ENCODE measurements at regions not wholly inside any gene's neighbourhood (a gene's known extent, or its start where the extent isn't known, plus 50 kb on each side); places are given as distances from the start of the nearest gene placed in this dataset.
"Not testable (repeated sequence)": the region's sequence is repeated elsewhere in the genome, so short reads cannot be mapped to it uniquely, and the experiment has no call there.

GRCh38 chr5:38141665-38142064 is 116.7 kb upstream of the EGFLAM start:
- Histone ChIP-seq H3K4me3 (no peak overlapping the region), H3K36me3 (replicated peaks in 1 of 2; ENCODE audit: insufficient read depth in 1 of 2, low read depth in 2 of 2) (no peaks in the 10 kb centered on the region), H3K27ac (no peak overlapping the region), H3K9me3 (no peaks in the 10 kb centered on the region), H3K27me3 (no peaks in the 10 kb centered on the region), H3K4me1 (no peaks in the 10 kb centered on the region)
- 88 to 97% methylated on average over 1 of the region's 1 CpG for WGBS, 2 donors
- TF ChIP-seq CTCF (IDR thresholded peaks at IDR 0.05): no peak
- ATAC-seq: no peak
- intact Hi-C loops (cut with DNase I): no loop called here
- DNase-seq: no peak

DNA sequence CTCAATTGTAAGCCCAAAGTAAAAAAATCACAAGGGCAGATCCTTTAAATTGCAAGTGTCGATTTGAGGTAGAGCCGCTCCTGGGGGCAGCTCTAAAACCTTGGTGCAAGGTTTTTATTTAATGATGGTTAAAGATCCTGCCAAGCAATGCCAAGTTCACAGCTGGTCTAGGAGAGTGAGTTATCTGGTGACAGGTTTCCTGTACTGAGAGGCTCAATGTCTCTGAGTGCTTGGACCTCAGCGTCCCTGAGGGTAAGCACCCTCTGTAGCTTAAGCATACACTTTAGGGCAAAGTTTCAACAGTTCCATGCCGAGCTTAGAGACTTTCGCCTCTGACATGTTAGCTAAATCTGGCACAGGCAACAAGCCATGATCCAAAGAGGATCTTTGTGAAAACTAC is 119.8 kb upstream of the EGFLAM start:
- no peaks in the 10 kb centered on the region for H3K9me3 ChIP-seq
- no peaks in the 10 kb centered on the region for H3K27me3 ChIP-seq
- no peaks in the 10 kb centered on the region for H3K36me3 ChIP-seq (replicated peaks in 1 of 2; ENCODE audit: insufficient read depth in 1 of 2, low read depth in 2 of 2)
- H3K4me1 ChIP-seq: no peaks in the 10 kb centered on the region
- TF ChIP-seq POLR2A (IDR thresholded peaks at IDR 0.05): no peak
- TF ChIP-seq CTCF (IDR thresholded peaks at IDR 0.05): no peak
- DNase-seq: no peak
- ATAC-seq: no peak
- no peak overlapping the region for H3K4me3 ChIP-seq
- no peak overlapping the region for H3K27ac ChIP-seq
- 54 to 59% methylated on average over 5 of the region's 5 CpGs for WGBS, 2 donors
- intact Hi-C loops (cut with DNase I): no loop called here

DNA sequence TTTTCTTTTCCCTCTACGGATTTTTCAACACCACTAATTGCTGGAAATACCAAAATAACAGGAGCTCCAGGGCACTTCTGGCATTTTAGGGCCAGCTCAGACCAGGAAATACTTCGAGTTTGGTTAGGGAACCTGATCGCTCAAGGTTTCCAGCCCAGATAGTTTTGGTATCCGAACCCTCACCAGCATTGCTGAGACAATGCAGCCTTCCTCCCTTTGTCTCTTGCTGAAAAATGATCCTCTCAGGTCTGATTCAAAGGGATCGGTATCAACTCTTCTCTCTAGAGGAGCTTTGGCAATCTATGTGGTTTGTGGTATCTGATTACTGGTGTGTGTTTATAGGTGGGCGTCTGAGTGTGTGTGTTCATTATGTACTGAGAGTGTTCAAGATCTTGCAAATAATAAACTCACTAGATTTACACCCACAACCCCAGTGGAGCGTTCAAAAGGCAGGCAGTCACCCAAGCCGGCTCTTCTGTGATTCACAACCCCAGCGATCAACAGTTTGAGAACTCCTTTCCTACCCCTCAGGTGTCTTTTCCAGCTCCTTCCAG is 122.8 kb upstream of the EGFLAM start:
- ATAC-seq (no peak), DNase-seq (no peak)

DNA sequence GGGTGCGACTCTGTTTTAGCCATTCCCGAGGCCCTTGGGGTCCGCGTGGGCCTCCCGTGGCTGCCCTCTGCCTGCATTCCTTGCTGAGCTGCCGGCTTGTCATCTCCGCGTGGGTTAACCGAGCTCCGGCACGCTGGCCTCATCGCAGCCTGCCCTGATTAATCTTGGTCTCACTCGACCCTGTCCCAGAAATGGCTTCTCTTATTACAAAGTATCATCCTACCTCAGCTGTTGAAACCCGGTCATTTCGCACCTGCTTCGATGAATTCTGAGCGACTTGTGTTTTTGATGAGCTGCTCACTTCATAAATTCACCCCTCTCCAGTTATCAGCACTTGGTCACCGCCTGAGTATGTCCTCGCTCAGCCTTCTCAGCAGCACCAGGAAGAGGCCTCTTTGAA is 123.5 kb upstream of the EGFLAM start:
- Histone ChIP-seq H3K27me3 (no peaks in the 10 kb centered on the region), H3K36me3 (replicated peaks in 1 of 2; ENCODE audit: insufficient read depth in 1 of 2, low read depth in 2 of 2) (no peaks in the 10 kb centered on the region), H3K4me3 (no peak overlapping the region), H3K27ac (no peak overlapping the region), H3K9me3 (no peaks in the 10 kb centered on the region), H3K4me1 (no peaks in the 10 kb centered on the region)
- ATAC-seq (no peak), DNase-seq (no peak)
- TF ChIP-seq CTCF (IDR thresholded peaks at IDR 0.05) (no peak), POLR2A (IDR thresholded peaks at IDR 0.05) (no peak)
- 76 to 83% methylated on average over 19 of the region's 19 CpGs for WGBS, 2 donors
- intact Hi-C loops (cut with DNase I): no loop called here

More for the DNA sequence above, 122.8 kb upstream of the EGFLAM start:
- TF ChIP-seq CTCF (IDR thresholded peaks at IDR 0.05) (no peak), POLR2A (IDR thresholded peaks at IDR 0.05) (no peak)
- H3K4me1 ChIP-seq: no peaks in the 10 kb centered on the region
- intact Hi-C loops (cut with DNase I): no loop called here
- H3K27me3 ChIP-seq: no peaks in the 10 kb centered on the region
- H3K27ac ChIP-seq: no peak overlapping the region
- no peak overlapping the region for H3K4me3 ChIP-seq
- 65 to 66% methylated on average over 9 of the region's 9 CpGs for WGBS, 2 donors
- H3K36me3 ChIP-seq (replicated peaks in 1 of 2; ENCODE audit: insufficient read depth in 1 of 2, low read depth in 2 of 2): no peaks in the 10 kb centered on the region
- no peaks in the 10 kb centered on the region for H3K9me3 ChIP-seq

DNA sequence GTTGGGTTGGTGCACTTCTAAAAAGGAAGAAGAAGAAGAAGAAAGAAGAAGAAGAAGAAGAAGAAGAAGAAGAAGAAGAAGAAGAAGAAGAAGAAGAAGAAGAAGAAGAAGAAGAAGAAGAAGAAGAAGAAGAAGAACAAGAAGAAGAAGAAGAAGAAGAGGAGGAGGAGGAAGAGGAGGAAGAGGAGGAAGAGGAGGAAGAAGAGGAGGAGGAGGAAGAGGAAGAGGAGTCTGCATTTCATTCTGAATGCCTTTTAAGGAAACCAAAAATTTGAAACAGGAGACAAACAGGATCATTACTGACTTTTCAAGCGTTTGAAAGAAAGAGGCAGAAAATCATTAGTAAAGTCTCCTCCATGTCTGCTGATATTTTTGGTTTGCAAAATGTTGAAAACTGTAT is 124.1 kb upstream of the EGFLAM start:
- H3K36me3 ChIP-seq (replicated peaks in 1 of 2; ENCODE audit: insufficient read depth in 1 of 2, low read depth in 2 of 2); H3K4me3 ChIP-seq; H3K27ac ChIP-seq; H3K9me3 ChIP-seq; H3K27me3 ChIP-seq; ATAC-seq; H3K4me1 ChIP-seq; intact Hi-C loops (cut with DNase I); DNase-seq: not testable (repeated sequence)
- 59 to 65% methylated on average over 1 of the region's 1 CpG for WGBS, 2 donors

Data from body of pancreas (tissue), 4 donors.